IMR-90 (cell line): ENCODE measurements at regions not wholly inside any gene's neighbourhood (a gene's known extent, or its start where the extent isn't known, plus 50 kb on each side); places are given as distances from the start of the nearest gene placed in this dataset.

Experiments used
- BHLHE40 ChIP-seq: fragments of 150-350 bp; IDR thresholded peaks from 2 replicates; pipeline ENCODE4 v1.6.1; 2016; ENCODE audit warnings: mild to moderate bottlenecking, low read depth, low read length
- POLR2A ChIP-seq: IDR thresholded peaks from 2 replicates; pipeline ENCODE4 v1.6.1; 2012; ENCODE audit warnings: mild to moderate bottlenecking, low read depth, low read length
- RCOR1 ChIP-seq: IDR thresholded peaks from 2 replicates; pipeline ENCODE4 v1.6.1; 2012; ENCODE audit warnings: mild to moderate bottlenecking, low read length, improper control_type of control experiment; ENCODE audit not compliant: insufficient replicate concordance
- RFX5 ChIP-seq: IDR thresholded peaks from 2 replicates; pipeline ENCODE4 v1.8.0; 2012; ENCODE audit warnings: low read depth, mild to moderate bottlenecking, low read length, moderate library complexity
- SMC3 ChIP-seq: fragments of 150-350 bp; IDR thresholded peaks from 2 replicates; pipeline ENCODE4 v1.6.1; 2016; ENCODE audit warnings: low read depth, mild to moderate bottlenecking, antibody characterized with exemption, low read length, moderate library complexity
- TF ChIP-seq, protein P1 (sequence below): conservative IDR thresholded peaks from 2 replicates; pipeline ENCODE4 v1.5.1; 2012; ENCODE audit warnings: mild to moderate bottlenecking, low read depth, low read length, improper control_type of control experiment

DNA sequence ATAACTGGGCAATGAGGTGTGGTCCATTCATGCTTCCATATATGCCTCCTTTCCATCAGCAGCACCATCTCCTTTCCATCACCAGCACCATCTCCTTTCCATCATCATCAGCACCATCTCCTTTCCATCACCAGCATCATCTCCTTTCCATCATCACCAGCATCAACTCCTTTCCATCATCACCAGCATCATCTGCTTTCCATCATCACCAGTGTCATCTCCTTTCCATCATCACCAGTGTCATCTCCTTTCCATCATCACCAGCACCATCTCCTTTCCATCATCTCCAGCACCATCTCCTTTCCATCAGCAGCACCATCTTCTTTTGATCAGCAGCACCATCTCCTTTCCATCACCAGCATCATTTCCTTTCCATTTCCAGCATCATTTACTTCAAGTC is 297.5 kb upstream of the SPHKAP start:
- TF ChIP-seq SMC3 (no peak), POLR2A (no peak), RCOR1 (no peak), BHLHE40 (no peak), RFX5 (no peak)
- TF ChIP-seq, protein P1, sequence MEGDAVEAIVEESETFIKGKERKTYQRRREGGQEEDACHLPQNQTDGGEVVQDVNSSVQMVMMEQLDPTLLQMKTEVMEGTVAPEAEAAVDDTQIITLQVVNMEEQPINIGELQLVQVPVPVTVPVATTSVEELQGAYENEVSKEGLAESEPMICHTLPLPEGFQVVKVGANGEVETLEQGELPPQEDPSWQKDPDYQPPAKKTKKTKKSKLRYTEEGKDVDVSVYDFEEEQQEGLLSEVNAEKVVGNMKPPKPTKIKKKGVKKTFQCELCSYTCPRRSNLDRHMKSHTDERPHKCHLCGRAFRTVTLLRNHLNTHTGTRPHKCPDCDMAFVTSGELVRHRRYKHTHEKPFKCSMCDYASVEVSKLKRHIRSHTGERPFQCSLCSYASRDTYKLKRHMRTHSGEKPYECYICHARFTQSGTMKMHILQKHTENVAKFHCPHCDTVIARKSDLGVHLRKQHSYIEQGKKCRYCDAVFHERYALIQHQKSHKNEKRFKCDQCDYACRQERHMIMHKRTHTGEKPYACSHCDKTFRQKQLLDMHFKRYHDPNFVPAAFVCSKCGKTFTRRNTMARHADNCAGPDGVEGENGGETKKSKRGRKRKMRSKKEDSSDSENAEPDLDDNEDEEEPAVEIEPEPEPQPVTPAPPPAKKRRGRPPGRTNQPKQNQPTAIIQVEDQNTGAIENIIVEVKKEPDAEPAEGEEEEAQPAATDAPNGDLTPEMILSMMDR = no peak
